Hepatocyte (in vitro differentiated cells): ENCODE measurements at regions not wholly inside any gene's neighbourhood (a gene's known extent, or its start where the extent isn't known, plus 50 kb on each side); places are given as distances from the start of the nearest gene placed in this dataset.

Experiments
- EZH2 ChIP-seq: fragments of 200-600 bp; sonication (generic); IDR thresholded peaks from 2 replicates; pipeline ENCODE4 v1.6.1; 2016; ENCODE audit warnings: antibody characterized with exemption, mild to moderate bottlenecking, borderline replicate concordance
- EZH2phosphoT487 ChIP-seq: fragments of 200-600 bp; sonication (generic); IDR thresholded peaks from one replicate; pipeline ENCODE4 v1.6.1; 2018; ENCODE audit warnings: antibody characterized with exemption, mild to moderate bottlenecking, low read depth, moderate library complexity; ENCODE audit not compliant: unreplicated experiment, severe bottlenecking
- TF ChIP-seq, protein P1 (sequence below): fragments of 200-600 bp; sonication (generic); IDR thresholded peaks from 2 replicates; pipeline ENCODE4 v1.5.1; 2016; ENCODE audit warnings: antibody characterized with exemption, mild to moderate bottlenecking; ENCODE audit not compliant: poor library complexity

- TF ChIP-seq, protein P1, sequence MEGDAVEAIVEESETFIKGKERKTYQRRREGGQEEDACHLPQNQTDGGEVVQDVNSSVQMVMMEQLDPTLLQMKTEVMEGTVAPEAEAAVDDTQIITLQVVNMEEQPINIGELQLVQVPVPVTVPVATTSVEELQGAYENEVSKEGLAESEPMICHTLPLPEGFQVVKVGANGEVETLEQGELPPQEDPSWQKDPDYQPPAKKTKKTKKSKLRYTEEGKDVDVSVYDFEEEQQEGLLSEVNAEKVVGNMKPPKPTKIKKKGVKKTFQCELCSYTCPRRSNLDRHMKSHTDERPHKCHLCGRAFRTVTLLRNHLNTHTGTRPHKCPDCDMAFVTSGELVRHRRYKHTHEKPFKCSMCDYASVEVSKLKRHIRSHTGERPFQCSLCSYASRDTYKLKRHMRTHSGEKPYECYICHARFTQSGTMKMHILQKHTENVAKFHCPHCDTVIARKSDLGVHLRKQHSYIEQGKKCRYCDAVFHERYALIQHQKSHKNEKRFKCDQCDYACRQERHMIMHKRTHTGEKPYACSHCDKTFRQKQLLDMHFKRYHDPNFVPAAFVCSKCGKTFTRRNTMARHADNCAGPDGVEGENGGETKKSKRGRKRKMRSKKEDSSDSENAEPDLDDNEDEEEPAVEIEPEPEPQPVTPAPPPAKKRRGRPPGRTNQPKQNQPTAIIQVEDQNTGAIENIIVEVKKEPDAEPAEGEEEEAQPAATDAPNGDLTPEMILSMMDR = no peak
- no peak for TF ChIP-seq EZH2
- no peak for TF ChIP-seq EZH2phosphoT487
These were observed 542.1 kb downstream of the ETS1 start for GRCh38 chr11:128045094-128045725.
